MM.1S (cell line): ENCODE measurements at regions not wholly inside any gene's neighbourhood (a gene's known extent, or its start where the extent isn't known, plus 50 kb on each side); places are given as distances from the start of the nearest gene placed in this dataset.
"Not testable (repeated sequence)": the region's sequence is repeated elsewhere in the genome, so short reads cannot be mapped to it uniquely, and the experiment has no call there.

Experiments
- DNase-seq: peaks from one replicate; pipeline ENCODE4 v3.0.0-alpha.2; 2015
- H2AFZ ChIP-seq: fragments of 300-600 bp; sonication (generic); 2 replicates; pipeline ENCODE4 v1.6.0; 2016; ENCODE audit warnings: antibody characterized with exemption, low read length
- H3F3A ChIP-seq: fragments of 300-600 bp; sonication (generic); 2 replicates; pipeline ENCODE4 v1.6.1; 2016; ENCODE audit warnings: mild to moderate bottlenecking, antibody characterized with exemption, low read length, moderate library complexity, mixed read lengths; ENCODE audit not compliant: insufficient read depth
- H3K27ac ChIP-seq: fragments of 300-600 bp; sonication (generic); 2 replicates; pipeline ENCODE4 v1.5.1; 2016; ENCODE audit warnings: mild to moderate bottlenecking, low read length
- H3K27me3 ChIP-seq: fragments of 300-600 bp; sonication (generic); replicated peaks from 2 replicates; pipeline ENCODE4 v1.6.0; 2016; ENCODE audit warnings: low read length; ENCODE audit not compliant: insufficient read depth
- H3K36me3 ChIP-seq: fragments of 300-600 bp; sonication (generic); replicated peaks from 2 replicates; pipeline ENCODE4 v1.6.1; 2016; ENCODE audit warnings: mild to moderate bottlenecking, low read length, mixed read lengths; ENCODE audit not compliant: insufficient read depth
- H3K4me1 ChIP-seq: fragments of 300-600 bp; sonication (generic); 2 replicates; pipeline ENCODE4 v1.6.1; 2016; ENCODE audit warnings: low read length, mixed read lengths
- H3K4me2 ChIP-seq: fragments of 300-600 bp; sonication (generic); 2 replicates; pipeline ENCODE4 v1.6.0; 2016; ENCODE audit warnings: low read depth, low read length
- H3K4me3 ChIP-seq: fragments of 300-600 bp; sonication (generic); 2 replicates; pipeline ENCODE4 v1.5.1; 2016; ENCODE audit warnings: low read length, mixed read lengths
- H3K79me2 ChIP-seq: fragments of 300-600 bp; sonication (generic); 2 replicates; pipeline ENCODE4 v1.6.1; 2016; ENCODE audit warnings: mixed run types, low read length, mixed read lengths
- H3K9ac ChIP-seq: fragments of 300-600 bp; sonication (generic); 2 replicates; pipeline ENCODE4 v1.6.1; 2016; ENCODE audit warnings: low read length, mixed read lengths
- H3K9me2 ChIP-seq: fragments of 300-600 bp; sonication (generic); replicated peaks from 2 replicates; pipeline ENCODE4 v1.6.1; 2016; ENCODE audit warnings: mild to moderate bottlenecking, low read length, mixed read lengths; ENCODE audit not compliant: insufficient read depth
- H3K9me3 ChIP-seq: fragments of 300-600 bp; sonication (generic); replicated peaks from 2 replicates; pipeline ENCODE4 v1.6.1; 2016; ENCODE audit warnings: mild to moderate bottlenecking, low read length, mixed read lengths; ENCODE audit not compliant: insufficient read depth
- H4K20me1 ChIP-seq: fragments of 300-600 bp; sonication (generic); 2 replicates; pipeline ENCODE4 v1.6.1; 2016; ENCODE audit warnings: mild to moderate bottlenecking, low read length, moderate library complexity, mixed read lengths; ENCODE audit not compliant: insufficient read depth
- EZH2 ChIP-seq: fragments of 300-600 bp; sonication (generic); optimal IDR thresholded peaks from 2 replicates; pipeline ENCODE3; 2017; ENCODE audit warnings: low read depth, mild to moderate bottlenecking, antibody characterized with exemption, low read length, mixed read lengths
- EZH2phosphoT487 ChIP-seq: fragments of 300-600 bp; sonication (generic); IDR thresholded peaks from 2 replicates; pipeline ENCODE4 v1.6.1; 2018; ENCODE audit warnings: antibody characterized with exemption, low read length
- TF ChIP-seq, protein P1 (sequence below): fragments of 300-600 bp; sonication (generic); IDR thresholded peaks from 2 replicates; pipeline ENCODE4 v1.5.1; 2016; ENCODE audit warnings: antibody characterized with exemption, low read length, mixed read lengths

- no peaks in the 10 kb centered on the region for H3F3A ChIP-seq
- H3K36me3 ChIP-seq = no peaks in the 10 kb centered on the region
- H3K4me2 ChIP-seq = no peak overlapping the region
- DNase-seq = no peak
- no peak overlapping the region for H3K4me3 ChIP-seq
- no peaks in the 10 kb centered on the region for H3K9me2 ChIP-seq
- H3K9me3 ChIP-seq = no peaks in the 10 kb centered on the region
- no peak overlapping the region for H2AFZ ChIP-seq
- no peak overlapping the region for H3K27ac ChIP-seq
- no peaks in the 10 kb centered on the region for H3K4me1 ChIP-seq
- H3K27me3 ChIP-seq = no peaks in the 10 kb centered on the region
- no peaks in the 10 kb centered on the region for H4K20me1 ChIP-seq
- TF ChIP-seq EZH2 = no peak
- TF ChIP-seq, protein P1, sequence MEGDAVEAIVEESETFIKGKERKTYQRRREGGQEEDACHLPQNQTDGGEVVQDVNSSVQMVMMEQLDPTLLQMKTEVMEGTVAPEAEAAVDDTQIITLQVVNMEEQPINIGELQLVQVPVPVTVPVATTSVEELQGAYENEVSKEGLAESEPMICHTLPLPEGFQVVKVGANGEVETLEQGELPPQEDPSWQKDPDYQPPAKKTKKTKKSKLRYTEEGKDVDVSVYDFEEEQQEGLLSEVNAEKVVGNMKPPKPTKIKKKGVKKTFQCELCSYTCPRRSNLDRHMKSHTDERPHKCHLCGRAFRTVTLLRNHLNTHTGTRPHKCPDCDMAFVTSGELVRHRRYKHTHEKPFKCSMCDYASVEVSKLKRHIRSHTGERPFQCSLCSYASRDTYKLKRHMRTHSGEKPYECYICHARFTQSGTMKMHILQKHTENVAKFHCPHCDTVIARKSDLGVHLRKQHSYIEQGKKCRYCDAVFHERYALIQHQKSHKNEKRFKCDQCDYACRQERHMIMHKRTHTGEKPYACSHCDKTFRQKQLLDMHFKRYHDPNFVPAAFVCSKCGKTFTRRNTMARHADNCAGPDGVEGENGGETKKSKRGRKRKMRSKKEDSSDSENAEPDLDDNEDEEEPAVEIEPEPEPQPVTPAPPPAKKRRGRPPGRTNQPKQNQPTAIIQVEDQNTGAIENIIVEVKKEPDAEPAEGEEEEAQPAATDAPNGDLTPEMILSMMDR = no peak
- no peak for TF ChIP-seq EZH2phosphoT487
- no peaks in the 10 kb centered on the region for H3K79me2 ChIP-seq
- no peak overlapping the region for H3K9ac ChIP-seq
Measured at GRCh38 chr10:8360814-8361509, 306.5 kb downstream of the GATA3 start.

DNA sequence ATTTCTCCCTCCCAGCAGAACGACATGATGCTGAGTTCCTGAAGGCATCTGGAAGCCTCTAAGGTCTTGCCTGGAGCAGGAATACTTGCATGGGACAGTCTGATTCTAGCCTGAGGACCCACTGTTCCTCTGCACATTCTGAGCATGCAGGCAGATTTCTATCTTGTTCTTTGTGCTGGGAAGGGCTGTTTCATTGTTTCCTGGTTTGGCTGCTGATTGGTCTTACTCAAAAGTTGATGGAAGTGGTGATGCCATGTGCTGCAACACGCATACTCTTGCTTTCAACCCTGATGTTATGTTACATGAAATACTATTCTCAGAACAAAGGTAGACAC, 307.0 kb downstream of the GATA3 start:
- Histone ChIP-seq H3F3A (no peaks in the 10 kb centered on the region), H3K9ac (no peak overlapping the region), H3K79me2 (no peaks in the 10 kb centered on the region), H3K4me2 (no peak overlapping the region), H3K27me3 (no peaks in the 10 kb centered on the region), H3K9me3 (no peaks in the 10 kb centered on the region), H3K4me3 (no peak overlapping the region), H2AFZ (no peak overlapping the region), H4K20me1 (no peaks in the 10 kb centered on the region), H3K27ac (no peak overlapping the region), H3K9me2 (no peaks in the 10 kb centered on the region), H3K36me3 (no peaks in the 10 kb centered on the region), H3K4me1 (no peaks in the 10 kb centered on the region)
- no peak for DNase-seq
- TF ChIP-seq, protein P1 = no peak
- no peak for TF ChIP-seq EZH2phosphoT487
- TF ChIP-seq EZH2 = no peak

- no peak overlapping the region for H3K4me2 ChIP-seq
- DNase-seq = peak; percentile 58
- H3K27ac ChIP-seq = no peak overlapping the region
- H3K9ac ChIP-seq = no peak overlapping the region
- H3K36me3 ChIP-seq = no peaks in the 10 kb centered on the region
- H3K9me3 ChIP-seq = no peaks in the 10 kb centered on the region
- no peaks in the 10 kb centered on the region for H3K9me2 ChIP-seq
- H2AFZ ChIP-seq = no peak overlapping the region
- no peaks in the 10 kb centered on the region for H3K27me3 ChIP-seq
- H4K20me1 ChIP-seq = no peaks in the 10 kb centered on the region
- TF ChIP-seq EZH2 (no peak), EZH2phosphoT487 (no peak)
- TF ChIP-seq, protein P1 = no peak
- H3K4me1 ChIP-seq = no peaks in the 10 kb centered on the region
- H3F3A ChIP-seq = no peaks in the 10 kb centered on the region
- no peak overlapping the region for H3K4me3 ChIP-seq
- H3K79me2 ChIP-seq = no peaks in the 10 kb centered on the region
Measured at GRCh38 chr10:8365935-8366911, 311.7 kb downstream of the GATA3 start.

DNA sequence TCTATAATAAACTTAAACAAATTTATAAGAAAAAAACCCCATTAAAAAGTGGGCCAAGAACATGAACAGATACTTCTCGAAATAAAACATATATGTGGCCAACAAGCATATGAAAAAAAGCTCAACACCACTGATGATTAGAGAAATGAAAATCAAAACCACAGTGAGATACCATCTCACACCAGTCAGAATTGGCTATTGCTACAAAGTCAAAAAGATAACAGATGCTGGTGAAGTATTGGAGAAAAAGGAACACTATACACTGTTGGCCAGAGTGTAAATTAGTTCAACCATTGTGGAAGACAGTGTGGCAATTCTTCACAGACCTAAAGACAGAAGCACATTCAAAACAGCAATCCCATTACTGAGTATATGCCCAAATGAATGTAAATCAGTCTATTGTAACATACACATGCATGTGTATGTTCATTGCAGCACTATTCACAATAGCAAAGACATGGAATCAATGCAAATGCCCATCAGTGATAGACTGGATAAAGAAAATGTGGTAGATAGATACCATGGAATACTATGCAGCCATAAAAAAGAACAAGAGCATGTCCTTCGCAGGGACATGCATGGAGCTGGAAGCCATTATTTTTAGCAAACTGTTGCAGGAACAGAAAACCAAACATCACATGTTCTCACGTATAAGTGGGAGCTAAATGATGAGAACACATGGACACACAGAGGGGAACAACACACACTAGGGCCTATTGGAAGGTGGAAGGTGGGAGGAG, 313.4 kb downstream of the GATA3 start:
- not testable (repeated sequence) for DNase-seq, H3K36me3 ChIP-seq, H3K4me3 ChIP-seq, H3K27ac ChIP-seq, H3K9ac ChIP-seq, H4K20me1 ChIP-seq, H3K9me3 ChIP-seq, H3K4me2 ChIP-seq, H3F3A ChIP-seq, H2AFZ ChIP-seq, H3K79me2 ChIP-seq, H3K9me2 ChIP-seq, H3K4me1 ChIP-seq, H3K27me3 ChIP-seq
